HL-60 (cell line): ENCODE measurements at regions not wholly inside any gene's neighbourhood (a gene's known extent, or its start where the extent isn't known, plus 50 kb on each side); places are given as distances from the start of the nearest gene placed in this dataset.

Experiments used
- DNase-seq, 2 experiments: peaks; one replicate each; pipeline ENCODE4 v3.0.0-alpha.2; 2010 to 2020; ENCODE audit warnings: low read depth in 1 of 2, low spot score in 1 of 2
- H3K27ac ChIP-seq: fragments of 250-450 bp; sonication (Bioruptor Pico); replicated peaks from 2 replicates; pipeline ENCODE4 v1.5.1; 2020; ENCODE audit warnings: mild to moderate bottlenecking, moderate library complexity
- H3K27me3 ChIP-seq: fragments of 250-450 bp; sonication (Bioruptor Pico); 2 replicates; pipeline ENCODE4 v1.5.1; 2021; ENCODE audit warnings: mild to moderate bottlenecking, moderate library complexity; ENCODE audit not compliant: insufficient read depth, poor library complexity, severe bottlenecking
- H3K4me3 ChIP-seq: replicated peaks from 2 replicates; pipeline ENCODE4 v1.5.1; 2011; ENCODE audit warnings: mild to moderate bottlenecking, control low read depth, low read length; ENCODE audit not compliant: insufficient read depth
- CTCF ChIP-seq: IDR thresholded peaks from one replicate; pipeline ENCODE4 v1.5.1; 2011; ENCODE audit warnings: low read length, control low read depth, inconsistent platforms; ENCODE audit not compliant: insufficient read depth
- GABPA ChIP-seq: IDR thresholded peaks from 2 replicates; pipeline ENCODE4 v1.6.1; 2012; ENCODE audit warnings: low read depth
- POLR2AphosphoS5 ChIP-seq: IDR thresholded peaks from 2 replicates; pipeline ENCODE4 v1.6.1; 2012; ENCODE audit warnings: low read depth
- REST ChIP-seq: IDR thresholded peaks from 2 replicates; pipeline ENCODE4 v1.6.1; 2012; ENCODE audit warnings: low read depth; ENCODE audit not compliant: insufficient replicate concordance
- SPI1 ChIP-seq: IDR thresholded peaks from 2 replicates; pipeline ENCODE4 v1.6.1; 2012; ENCODE audit warnings: low read depth, mild to moderate bottlenecking, borderline replicate concordance

GRCh38 chr15:92339361-92339760 lies 54.3 kb upstream of the ST8SIA2 start:
- TF ChIP-seq REST = no peak
- no peak for TF ChIP-seq POLR2AphosphoS5
- no peak for TF ChIP-seq SPI1
- no peak for TF ChIP-seq GABPA
- TF ChIP-seq CTCF = no peak
- Histone ChIP-seq H3K27me3 (no peaks in the 10 kb centered on the region), H3K27ac (no peak overlapping the region), H3K4me3 (no peak overlapping the region)
- no peak for DNase-seq
